DOHH2 (cell line): ENCODE measurements at regions not wholly inside any gene's neighbourhood (a gene's known extent, or its start where the extent isn't known, plus 50 kb on each side); places are given as distances from the start of the nearest gene placed in this dataset.

Experiments used
- CTCF ChIP-seq: fragments of 200-600 bp; sonication (generic); IDR thresholded peaks from one replicate; pipeline ENCODE4 v1.5.1; 2014; ENCODE audit warnings: antibody characterized with exemption, mild to moderate bottlenecking, low read depth, low read length; ENCODE audit not compliant: poor library complexity, severe bottlenecking
- EZH2phosphoT487 ChIP-seq: fragments of 200-600 bp; sonication (generic); IDR thresholded peaks from 2 replicates; pipeline ENCODE4 v1.6.1; 2017; ENCODE audit warnings: borderline replicate concordance, mild to moderate bottlenecking, antibody characterized with exemption, low read length, moderate library complexity, mixed read lengths

- TF ChIP-seq CTCF (no peak), EZH2phosphoT487 (no peak)
These were observed 117.1 kb upstream of the FAM13C start for GRCh38 chr10:59479426-59479825.
